ENCODE measurements at regions not wholly inside any gene's neighbourhood (a gene's known extent, or its start where the extent isn't known, plus 50 kb on each side); places are given as distances from the start of the nearest gene placed in this dataset.

GRCh38 chr22:48367731-48368130 is 1459.9 kb downstream of the BRD1 start:
- no peak for TF ChIP-seq CTCF (IDR thresholded peaks at IDR 0.05)
- TF ChIP-seq POLR2AphosphoS5 (IDR thresholded peaks at IDR 0.05): no peak
- TF ChIP-seq POLR2A (IDR thresholded peaks at IDR 0.05): no peak
- no peak for TF ChIP-seq EP300 (IDR thresholded peaks at IDR 0.05)
